GM23338 (cell line): ENCODE measurements at regions not wholly inside any gene's neighbourhood (a gene's known extent, or its start where the extent isn't known, plus 50 kb on each side); places are given as distances from the start of the nearest gene placed in this dataset.

Source experiments
- CTCF ChIP-seq, 2 experiments: fragments of 200-600 bp in 1 of 2; sonication (generic) in 1 of 2; conservative IDR thresholded peaks; 2 replicates each; pipeline versions ENCODE4 v1.5.1 to v1.6.1; 2016 to 2017; ENCODE audit warnings: antibody characterized with exemption in 2 of 2, low read depth in 2 of 2, mild to moderate bottlenecking in 2 of 2, moderate library complexity in 1 of 2
- EZH2 ChIP-seq: fragments of 200-600 bp; sonication (generic); IDR thresholded peaks from one replicate; pipeline ENCODE4 v1.8.0; 2017; ENCODE audit warnings: antibody characterized with exemption, mild to moderate bottlenecking, low read depth; ENCODE audit not compliant: unreplicated experiment
- EZH2phosphoT487 ChIP-seq: fragments of 200-600 bp; sonication (generic); IDR thresholded peaks from one replicate; pipeline ENCODE4 v1.8.1; 2018; ENCODE audit warnings: antibody characterized with exemption; ENCODE audit not compliant: unreplicated experiment
- NANOG ChIP-seq: IDR thresholded peaks from 2 replicates; pipeline ENCODE4 v1.6.1; 2016; ENCODE audit warnings: antibody characterized with exemption, borderline replicate concordance
- POLR2AphosphoS5 ChIP-seq: IDR thresholded peaks from 2 replicates; pipeline ENCODE4 v1.6.1; 2016; ENCODE audit warnings: antibody characterized with exemption, low read depth
- STAT1 ChIP-seq: IDR thresholded peaks from one replicate; pipeline ENCODE4 v1.6.1; 2016; ENCODE audit warnings: antibody characterized with exemption; ENCODE audit not compliant: unreplicated experiment

GRCh38 chr18:43533371-43533770 is 256.1 kb upstream of the SYT4 start:
- TF ChIP-seq CTCF (conservative IDR thresholded peaks at IDR 0.05; ENCODE audit: low read depth in 2 of 2) (no peak), POLR2AphosphoS5 (no peak), EZH2phosphoT487 (no peak), EZH2 (no peak), STAT1 (no peak), NANOG (no peak)
